GM21737 (cell line): ENCODE measurements at regions not wholly inside any gene's neighbourhood (a gene's known extent, or its start where the extent isn't known, plus 50 kb on each side); places are given as distances from the start of the nearest gene placed in this dataset.
"Not testable (repeated sequence)": the region's sequence is repeated elsewhere in the genome, so short reads cannot be mapped to it uniquely, and the experiment has no call there.

Experiments
- ATAC-seq: cut with Tn5 transposase; IDR thresholded peaks from one replicate; pipeline ENCODE4 v1.9.1; 2021; ENCODE audit warnings: mild to moderate bottlenecking, moderate library complexity; ENCODE audit not compliant: unreplicated experiment

GRCh38 chr2:67771380-67771779 is 291.4 kb downstream of the C1D start:
- no peak for ATAC-seq

GRCh38 chr2:67772216-67773170 is 290.3 kb downstream of the C1D start:
- ATAC-seq: no peak

- ATAC-seq: no peak
Measured at GRCh38 chr2:67773851-67774250, 289.0 kb downstream of the C1D start.

GRCh38 chr2:67776276-67776675 is 286.5 kb downstream of the C1D start:
- ATAC-seq: no peak

- ATAC-seq: no peak
Measured at GRCh38 chr2:67777010-67777409, 285.8 kb downstream of the C1D start.

GRCh38 chr2:67777836-67778429 is 284.9 kb downstream of the C1D start:
- no peak for ATAC-seq

GRCh38 chr2:67780841-67781240 is 282.0 kb downstream of the C1D start:
- not testable (repeated sequence) for ATAC-seq

GRCh38 chr2:67782443-67782842 is 280.4 kb downstream of the C1D start:
- no peak for ATAC-seq

GRCh38 chr2:67783026-67783425 is 279.8 kb downstream of the C1D start:
- no peak for ATAC-seq

GRCh38 chr2:67790622-67791021 is 272.2 kb downstream of the C1D start:
- no peak for ATAC-seq

- ATAC-seq: no peak
Measured at GRCh38 chr2:67792191-67792590, 270.6 kb downstream of the C1D start.

GRCh38 chr2:67792681-67793091 is 270.1 kb downstream of the C1D start:
- ATAC-seq: no peak

- no peak for ATAC-seq
Measured at GRCh38 chr2:67797801-67798540, 264.8 kb downstream of the C1D start.

GRCh38 chr2:67798541-67799160 is 264.2 kb downstream of the C1D start:
- ATAC-seq: no peak

- no peak for ATAC-seq
Measured at GRCh38 chr2:67799886-67800285, 262.9 kb downstream of the C1D start.

- no peak for ATAC-seq
Measured at GRCh38 chr2:67802291-67802690, 260.5 kb downstream of the C1D start.

- ATAC-seq: no peak
Measured at GRCh38 chr2:67802824-67803223, 260.0 kb downstream of the C1D start.

- ATAC-seq: no peak
Measured at GRCh38 chr2:67806816-67807215, 256.0 kb downstream of the C1D start.

- ATAC-seq: no peak
Measured at GRCh38 chr2:67808112-67808511, 254.7 kb downstream of the C1D start.

GRCh38 chr2:67812682-67813081 is 250.1 kb downstream of the C1D start:
- ATAC-seq: no peak

- ATAC-seq: no peak
Measured at GRCh38 chr2:67823726-67824125, 239.1 kb downstream of the C1D start.
